Gastroesophageal sphincter (tissue), 3 donors: ENCODE measurements at regions not wholly inside any gene's neighbourhood (a gene's known extent, or its start where the extent isn't known, plus 50 kb on each side); places are given as distances from the start of the nearest gene placed in this dataset.

Experiments
- CTCF ChIP-seq, 4 experiments: fragments of 200-600 bp in 2 of 4; fragments of 450-650 bp in 2 of 4; sonication (generic) in 1 of 4; IDR thresholded peaks; one replicate each; pipeline ENCODE4 v1.5.1; 2017 to 2019; ENCODE audit warnings: antibody characterized with exemption in 4 of 4, mild to moderate bottlenecking in 2 of 4, moderate library complexity in 2 of 4
- EP300 ChIP-seq: sonication (generic); formaldehyde crosslinking; IDR thresholded peaks from one replicate; pipeline ENCODE4 v1.6.1; 2017; ENCODE audit warnings: antibody characterized with exemption, mild to moderate bottlenecking
- POLR2A ChIP-seq, 2 donors: fragments of 450-650 bp; IDR thresholded peaks; one replicate each; pipeline ENCODE4 v1.6.1; 2017; ENCODE audit warnings: antibody characterized with exemption in 2 of 2, mild to moderate bottlenecking in 2 of 2, moderate library complexity in 1 of 2
- POLR2AphosphoS5 ChIP-seq: sonication (generic); formaldehyde crosslinking; IDR thresholded peaks from one replicate; pipeline ENCODE4 v1.6.1; 2017; ENCODE audit warnings: antibody characterized with exemption

GRCh38 chr12:118711185-118711584 lies 270.2 kb upstream of the SRRM4 start:
- no peak for TF ChIP-seq CTCF (IDR thresholded peaks at IDR 0.05)
- no peak for TF ChIP-seq POLR2A (IDR thresholded peaks at IDR 0.05)
- no peak for TF ChIP-seq POLR2AphosphoS5
- TF ChIP-seq EP300 = no peak
